ENCODE measurements at regions not wholly inside any gene's neighbourhood (a gene's known extent, or its start where the extent isn't known, plus 50 kb on each side); places are given as distances from the start of the nearest gene placed in this dataset.

- H3K4me1 Mint-ChIP-seq, result no peaks in the 10 kb centered on the region
- peaks cover 41% of the 10 kb centered on the region for H3K27me3 Mint-ChIP-seq (ENCODE audit: low read depth)
- no peak for TF ChIP-seq CTCF (conservative IDR thresholded peaks at IDR 0.05)
- H3K9me3 Mint-ChIP-seq, result no peaks in the 10 kb centered on the region
- no peak for DNase-seq (ENCODE audit: low read depth, low spot score)
- no peak overlapping the region for H3K27ac Mint-ChIP-seq (ENCODE audit: unreplicated experiment)
- no peaks in the 10 kb centered on the region for H3K36me3 Mint-ChIP-seq (ENCODE audit: low read depth)
- H3K4me3 Mint-ChIP-seq, result no peak overlapping the region
Observed at GRCh38 chr16:8330761-8331160, 259.6 kb downstream of the TMEM114 start.

GRCh38 chr16:8326232-8326631, 264.1 kb downstream of the TMEM114 start:
- H3K4me3 Mint-ChIP-seq, result no peak overlapping the region
- H3K9me3 Mint-ChIP-seq, result no peaks in the 10 kb centered on the region
- no peak for DNase-seq (ENCODE audit: low read depth, low spot score)
- TF ChIP-seq CTCF (conservative IDR thresholded peaks at IDR 0.05), result no peak
- H3K36me3 Mint-ChIP-seq (ENCODE audit: low read depth), result no peaks in the 10 kb centered on the region
- no peak overlapping the region for H3K27ac Mint-ChIP-seq (ENCODE audit: unreplicated experiment)
- no peaks in the 10 kb centered on the region for H3K4me1 Mint-ChIP-seq
- peaks cover 29% of the 10 kb centered on the region for H3K27me3 Mint-ChIP-seq (ENCODE audit: low read depth)

GRCh38 chr16:8323153-8323552, 267.2 kb downstream of the TMEM114 start:
- H3K27me3 Mint-ChIP-seq (ENCODE audit: low read depth), result peaks cover 21% of the 10 kb centered on the region
- H3K36me3 Mint-ChIP-seq (ENCODE audit: low read depth), result no peaks in the 10 kb centered on the region
- DNase-seq (ENCODE audit: low read depth, low spot score), result no peak
- H3K4me1 Mint-ChIP-seq, result no peaks in the 10 kb centered on the region
- H3K27ac Mint-ChIP-seq (ENCODE audit: unreplicated experiment), result no peak overlapping the region
- no peaks in the 10 kb centered on the region for H3K9me3 Mint-ChIP-seq
- H3K4me3 Mint-ChIP-seq, result no peak overlapping the region
- TF ChIP-seq CTCF (conservative IDR thresholded peaks at IDR 0.05), result no peak

GRCh38 chr16:8320131-8320530, 270.2 kb downstream of the TMEM114 start:
- no peak for TF ChIP-seq CTCF (conservative IDR thresholded peaks at IDR 0.05)
- Mint-ChIP-seq H3K9me3 (no peaks in the 10 kb centered on the region), H3K36me3 (ENCODE audit: low read depth) (no peaks in the 10 kb centered on the region), H3K4me3 (no peak overlapping the region), H3K27me3 (ENCODE audit: low read depth) (peaks cover 7% of the 10 kb centered on the region), H3K27ac (ENCODE audit: unreplicated experiment) (no peak overlapping the region), H3K4me1 (no peaks in the 10 kb centered on the region)
- no peak for DNase-seq (ENCODE audit: low read depth, low spot score)

GRCh38 chr16:8310816-8311215, 279.5 kb downstream of the TMEM114 start:
- Mint-ChIP-seq H3K36me3 (ENCODE audit: low read depth) (no peaks in the 10 kb centered on the region), H3K4me3 (no peak overlapping the region), H3K27ac (ENCODE audit: unreplicated experiment) (no peak overlapping the region), H3K9me3 (peaks cover under 1% of the 10 kb centered on the region), H3K4me1 (peaks cover 10% of the 10 kb centered on the region), H3K27me3 (ENCODE audit: low read depth) (peaks cover 7% of the 10 kb centered on the region)
- DNase-seq (ENCODE audit: low read depth, low spot score), result no peak
- no peak for TF ChIP-seq CTCF (conservative IDR thresholded peaks at IDR 0.05)

- no peak for TF ChIP-seq CTCF (conservative IDR thresholded peaks at IDR 0.05)
- Mint-ChIP-seq H3K27me3 (ENCODE audit: low read depth) (peaks cover 7% of the 10 kb centered on the region), H3K36me3 (ENCODE audit: low read depth) (no peaks in the 10 kb centered on the region), H3K9me3 (peaks cover 4% of the 10 kb centered on the region), H3K27ac (ENCODE audit: unreplicated experiment) (no peak overlapping the region), H3K4me3 (no peak overlapping the region), H3K4me1 (peaks cover 10% of the 10 kb centered on the region)
- no peak for DNase-seq (ENCODE audit: low read depth, low spot score)
Observed at GRCh38 chr16:8310323-8310722, 280.0 kb downstream of the TMEM114 start.

Measured in neural crest cell (in vitro differentiated cells).